ENCODE measurements at regions not wholly inside any gene's neighbourhood (a gene's known extent, or its start where the extent isn't known, plus 50 kb on each side); places are given as distances from the start of the nearest gene placed in this dataset.

DNA sequence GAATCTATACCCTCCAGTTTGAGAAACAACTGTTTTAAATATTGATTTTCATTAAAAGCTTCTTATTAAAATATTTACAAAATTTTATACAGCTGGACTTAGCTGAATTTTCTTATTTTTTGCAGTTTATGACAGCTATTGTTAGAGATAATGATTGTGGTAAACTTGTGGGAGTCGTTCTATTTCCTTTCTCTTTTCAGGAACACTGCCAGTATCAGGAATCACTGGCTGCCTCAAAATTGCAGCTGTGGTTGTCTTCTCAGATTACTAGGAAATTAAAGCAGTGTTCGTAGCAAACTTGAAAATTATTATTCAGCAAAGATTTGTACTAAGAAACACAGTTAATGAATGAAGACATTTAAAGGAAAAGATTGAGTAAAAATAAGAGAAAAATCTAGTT is 311.0 kb downstream of the CENPW start:
- TF ChIP-seq, protein P1, sequence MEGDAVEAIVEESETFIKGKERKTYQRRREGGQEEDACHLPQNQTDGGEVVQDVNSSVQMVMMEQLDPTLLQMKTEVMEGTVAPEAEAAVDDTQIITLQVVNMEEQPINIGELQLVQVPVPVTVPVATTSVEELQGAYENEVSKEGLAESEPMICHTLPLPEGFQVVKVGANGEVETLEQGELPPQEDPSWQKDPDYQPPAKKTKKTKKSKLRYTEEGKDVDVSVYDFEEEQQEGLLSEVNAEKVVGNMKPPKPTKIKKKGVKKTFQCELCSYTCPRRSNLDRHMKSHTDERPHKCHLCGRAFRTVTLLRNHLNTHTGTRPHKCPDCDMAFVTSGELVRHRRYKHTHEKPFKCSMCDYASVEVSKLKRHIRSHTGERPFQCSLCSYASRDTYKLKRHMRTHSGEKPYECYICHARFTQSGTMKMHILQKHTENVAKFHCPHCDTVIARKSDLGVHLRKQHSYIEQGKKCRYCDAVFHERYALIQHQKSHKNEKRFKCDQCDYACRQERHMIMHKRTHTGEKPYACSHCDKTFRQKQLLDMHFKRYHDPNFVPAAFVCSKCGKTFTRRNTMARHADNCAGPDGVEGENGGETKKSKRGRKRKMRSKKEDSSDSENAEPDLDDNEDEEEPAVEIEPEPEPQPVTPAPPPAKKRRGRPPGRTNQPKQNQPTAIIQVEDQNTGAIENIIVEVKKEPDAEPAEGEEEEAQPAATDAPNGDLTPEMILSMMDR (IDR thresholded peaks at IDR 0.05 in 2 of 3, conservative IDR thresholded peaks at IDR 0.05 in 1 of 3; ENCODE audit: control insufficient read depth in 2 of 3, extremely low read depth in 1 of 3, insufficient read depth in 1 of 3, low read depth in 3 of 3, low read length in 3 of 3): no peak
- TF ChIP-seq, protein P2, sequence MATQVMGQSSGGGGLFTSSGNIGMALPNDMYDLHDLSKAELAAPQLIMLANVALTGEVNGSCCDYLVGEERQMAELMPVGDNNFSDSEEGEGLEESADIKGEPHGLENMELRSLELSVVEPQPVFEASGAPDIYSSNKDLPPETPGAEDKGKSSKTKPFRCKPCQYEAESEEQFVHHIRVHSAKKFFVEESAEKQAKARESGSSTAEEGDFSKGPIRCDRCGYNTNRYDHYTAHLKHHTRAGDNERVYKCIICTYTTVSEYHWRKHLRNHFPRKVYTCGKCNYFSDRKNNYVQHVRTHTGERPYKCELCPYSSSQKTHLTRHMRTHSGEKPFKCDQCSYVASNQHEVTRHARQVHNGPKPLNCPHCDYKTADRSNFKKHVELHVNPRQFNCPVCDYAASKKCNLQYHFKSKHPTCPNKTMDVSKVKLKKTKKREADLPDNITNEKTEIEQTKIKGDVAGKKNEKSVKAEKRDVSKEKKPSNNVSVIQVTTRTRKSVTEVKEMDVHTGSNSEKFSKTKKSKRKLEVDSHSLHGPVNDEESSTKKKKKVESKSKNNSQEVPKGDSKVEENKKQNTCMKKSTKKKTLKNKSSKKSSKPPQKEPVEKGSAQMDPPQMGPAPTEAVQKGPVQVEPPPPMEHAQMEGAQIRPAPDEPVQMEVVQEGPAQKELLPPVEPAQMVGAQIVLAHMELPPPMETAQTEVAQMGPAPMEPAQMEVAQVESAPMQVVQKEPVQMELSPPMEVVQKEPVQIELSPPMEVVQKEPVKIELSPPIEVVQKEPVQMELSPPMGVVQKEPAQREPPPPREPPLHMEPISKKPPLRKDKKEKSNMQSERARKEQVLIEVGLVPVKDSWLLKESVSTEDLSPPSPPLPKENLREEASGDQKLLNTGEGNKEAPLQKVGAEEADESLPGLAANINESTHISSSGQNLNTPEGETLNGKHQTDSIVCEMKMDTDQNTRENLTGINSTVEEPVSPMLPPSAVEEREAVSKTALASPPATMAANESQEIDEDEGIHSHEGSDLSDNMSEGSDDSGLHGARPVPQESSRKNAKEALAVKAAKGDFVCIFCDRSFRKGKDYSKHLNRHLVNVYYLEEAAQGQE (IDR thresholded peaks at IDR 0.05; ENCODE audit: low read depth, low read length): no peak
- TF ChIP-seq, protein P3, sequence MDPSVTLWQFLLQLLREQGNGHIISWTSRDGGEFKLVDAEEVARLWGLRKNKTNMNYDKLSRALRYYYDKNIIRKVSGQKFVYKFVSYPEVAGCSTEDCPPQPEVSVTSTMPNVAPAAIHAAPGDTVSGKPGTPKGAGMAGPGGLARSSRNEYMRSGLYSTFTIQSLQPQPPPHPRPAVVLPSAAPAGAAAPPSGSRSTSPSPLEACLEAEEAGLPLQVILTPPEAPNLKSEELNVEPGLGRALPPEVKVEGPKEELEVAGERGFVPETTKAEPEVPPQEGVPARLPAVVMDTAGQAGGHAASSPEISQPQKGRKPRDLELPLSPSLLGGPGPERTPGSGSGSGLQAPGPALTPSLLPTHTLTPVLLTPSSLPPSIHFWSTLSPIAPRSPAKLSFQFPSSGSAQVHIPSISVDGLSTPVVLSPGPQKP (IDR thresholded peaks at IDR 0.05; ENCODE audit: low read depth, low read length): no peak
- TF ChIP-seq, protein P4, sequence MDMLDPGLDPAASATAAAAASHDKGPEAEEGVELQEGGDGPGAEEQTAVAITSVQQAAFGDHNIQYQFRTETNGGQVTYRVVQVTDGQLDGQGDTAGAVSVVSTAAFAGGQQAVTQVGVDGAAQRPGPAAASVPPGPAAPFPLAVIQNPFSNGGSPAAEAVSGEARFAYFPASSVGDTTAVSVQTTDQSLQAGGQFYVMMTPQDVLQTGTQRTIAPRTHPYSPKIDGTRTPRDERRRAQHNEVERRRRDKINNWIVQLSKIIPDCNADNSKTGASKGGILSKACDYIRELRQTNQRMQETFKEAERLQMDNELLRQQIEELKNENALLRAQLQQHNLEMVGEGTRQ (IDR thresholded peaks at IDR 0.05; ENCODE audit: borderline replicate concordance, low read depth, low read length): no peak
- TF ChIP-seq, protein P5, sequence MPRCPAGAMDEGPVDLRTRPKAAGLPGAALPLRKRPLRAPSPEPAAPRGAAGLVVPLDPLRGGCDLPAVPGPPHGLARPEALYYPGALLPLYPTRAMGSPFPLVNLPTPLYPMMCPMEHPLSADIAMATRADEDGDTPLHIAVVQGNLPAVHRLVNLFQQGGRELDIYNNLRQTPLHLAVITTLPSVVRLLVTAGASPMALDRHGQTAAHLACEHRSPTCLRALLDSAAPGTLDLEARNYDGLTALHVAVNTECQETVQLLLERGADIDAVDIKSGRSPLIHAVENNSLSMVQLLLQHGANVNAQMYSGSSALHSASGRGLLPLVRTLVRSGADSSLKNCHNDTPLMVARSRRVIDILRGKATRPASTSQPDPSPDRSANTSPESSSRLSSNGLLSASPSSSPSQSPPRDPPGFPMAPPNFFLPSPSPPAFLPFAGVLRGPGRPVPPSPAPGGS (IDR thresholded peaks at IDR 0.05; ENCODE audit: borderline replicate concordance, insufficient read depth, low read depth, low read length, poor library complexity, severe bottlenecking): no peak
- TF ChIP-seq MTA3 (IDR thresholded peaks at IDR 0.05; ENCODE audit: borderline replicate concordance, low read length) (no peak), POLR2A (IDR thresholded peaks at IDR 0.05; ENCODE audit: low read depth, low read length) (no peak), RAD21 (IDR thresholded peaks at IDR 0.05; ENCODE audit: insufficient read depth, low read depth, low read length) (no peak), ZNF384 (IDR thresholded peaks at IDR 0.05; ENCODE audit: borderline replicate concordance, low read depth, low read length) (no peak)

Data from GM12878 (cell line).